NCI-H1436 (cell line): ENCODE measurements at regions not wholly inside any gene's neighbourhood (a gene's known extent, or its start where the extent isn't known, plus 50 kb on each side); places are given as distances from the start of the nearest gene placed in this dataset.

Experiments used
- DNase-seq: peaks from one replicate; lab custom pipeline; 2025; lab: John Stamatoyannopoulos, UW

- no peak for DNase-seq
Measured at GRCh38 chr15:70159713-70160009, 61.9 kb upstream of the TLE3 start.

- DNase-seq = no peak
Measured at GRCh38 chr15:70159001-70159712, 61.4 kb upstream of the TLE3 start.

- DNase-seq = no peak
Measured at GRCh38 chr15:70158309-70159000, 60.7 kb upstream of the TLE3 start.

- no peak for DNase-seq
Measured at GRCh38 chr15:70156671-70157271, 59.1 kb upstream of the TLE3 start.

GRCh38 chr15:70154718-70155347, 57.1 kb upstream of the TLE3 start:
- DNase-seq = no peak

GRCh38 chr15:70153921-70154717, 56.4 kb upstream of the TLE3 start:
- no peak for DNase-seq

GRCh38 chr15:70152070-70152480, 54.4 kb upstream of the TLE3 start:
- no peak for DNase-seq

- DNase-seq = no peak
Measured at GRCh38 chr15:70151462-70151861, 53.7 kb upstream of the TLE3 start.

- no peak for DNase-seq
Measured at GRCh38 chr15:70151003-70151402, 53.3 kb upstream of the TLE3 start.

- no peak for DNase-seq
Measured at GRCh38 chr15:70150405-70150747, 52.7 kb upstream of the TLE3 start.

GRCh38 chr15:70149667-70150404, 52.1 kb upstream of the TLE3 start:
- DNase-seq = no peak

GRCh38 chr15:70147778-70148177, 50.1 kb upstream of the TLE3 start:
- DNase-seq = no peak
